ENCODE measurements at regions not wholly inside any gene's neighbourhood (a gene's known extent, or its start where the extent isn't known, plus 50 kb on each side); places are given as distances from the start of the nearest gene placed in this dataset.

DNA sequence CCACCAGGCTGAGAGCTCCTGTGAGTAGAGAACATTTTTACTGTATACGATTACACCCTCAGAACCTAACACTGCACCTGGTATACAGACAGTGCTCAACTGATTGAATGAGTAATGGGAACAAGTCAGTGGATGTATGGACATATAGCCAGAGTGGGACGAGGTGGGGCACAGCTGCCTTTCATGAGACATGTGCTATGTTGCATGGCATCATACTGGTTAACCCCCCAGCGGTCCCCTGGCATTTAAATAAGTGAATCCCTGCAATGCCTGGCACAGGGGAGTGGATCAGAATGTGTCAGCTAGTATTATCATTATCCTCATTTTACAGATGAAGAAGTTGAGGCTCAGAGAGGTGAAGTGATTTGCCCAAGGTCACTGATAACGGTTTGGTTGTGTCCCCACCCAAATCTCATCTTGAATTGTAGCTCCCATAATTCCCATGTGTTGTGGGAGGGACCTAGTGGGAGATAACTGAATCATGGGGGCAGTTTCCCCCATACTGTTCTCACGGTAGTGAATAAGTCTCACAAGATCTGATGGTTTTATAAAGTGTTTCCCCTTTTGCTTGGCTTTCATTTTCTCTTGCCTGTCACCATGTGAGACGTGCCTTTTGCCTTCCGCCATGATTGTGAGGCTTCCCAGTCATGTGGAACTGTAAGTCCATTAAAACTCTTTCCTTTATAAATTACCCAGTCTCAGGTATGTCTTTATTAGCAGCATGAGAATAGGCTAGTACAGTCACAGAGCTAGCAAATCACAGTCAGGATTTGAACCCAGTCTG is 56.0 kb upstream of the ATP2B2 start:
- Histone ChIP-seq H3K27me3 (ENCODE audit: insufficient read depth, low read length) (peaks cover 15% of the 10 kb centered on the region), H3K9me3 (ENCODE audit: insufficient read depth, low read depth, low read length) (no peaks in the 10 kb centered on the region), H3K36me3 (ENCODE audit: insufficient read depth, low read length) (no peaks in the 10 kb centered on the region), H3K27ac (ENCODE audit: low read depth, low read length) (no peak overlapping the region), H3K79me2 (ENCODE audit: insufficient read depth, low read length) (no peaks in the 10 kb centered on the region), H3K4me1 (ENCODE audit: insufficient read depth, low read length) (peaks cover 9% of the 10 kb centered on the region), H3K4me3 (ENCODE audit: insufficient read depth, low read depth, low read length) (no peak overlapping the region), H3K4me2 (ENCODE audit: low read length) (no peak overlapping the region), H3K9ac (ENCODE audit: low read length) (no peak overlapping the region), H2AFZ (ENCODE audit: low read depth, low read length) (no peak overlapping the region), H4K20me1 (ENCODE audit: insufficient read depth, low read length) (no peaks in the 10 kb centered on the region)
- no peak for TF ChIP-seq EZH2 (IDR thresholded peaks at IDR 0.05; ENCODE audit: insufficient read depth, low read length)
- TF ChIP-seq, protein P1, sequence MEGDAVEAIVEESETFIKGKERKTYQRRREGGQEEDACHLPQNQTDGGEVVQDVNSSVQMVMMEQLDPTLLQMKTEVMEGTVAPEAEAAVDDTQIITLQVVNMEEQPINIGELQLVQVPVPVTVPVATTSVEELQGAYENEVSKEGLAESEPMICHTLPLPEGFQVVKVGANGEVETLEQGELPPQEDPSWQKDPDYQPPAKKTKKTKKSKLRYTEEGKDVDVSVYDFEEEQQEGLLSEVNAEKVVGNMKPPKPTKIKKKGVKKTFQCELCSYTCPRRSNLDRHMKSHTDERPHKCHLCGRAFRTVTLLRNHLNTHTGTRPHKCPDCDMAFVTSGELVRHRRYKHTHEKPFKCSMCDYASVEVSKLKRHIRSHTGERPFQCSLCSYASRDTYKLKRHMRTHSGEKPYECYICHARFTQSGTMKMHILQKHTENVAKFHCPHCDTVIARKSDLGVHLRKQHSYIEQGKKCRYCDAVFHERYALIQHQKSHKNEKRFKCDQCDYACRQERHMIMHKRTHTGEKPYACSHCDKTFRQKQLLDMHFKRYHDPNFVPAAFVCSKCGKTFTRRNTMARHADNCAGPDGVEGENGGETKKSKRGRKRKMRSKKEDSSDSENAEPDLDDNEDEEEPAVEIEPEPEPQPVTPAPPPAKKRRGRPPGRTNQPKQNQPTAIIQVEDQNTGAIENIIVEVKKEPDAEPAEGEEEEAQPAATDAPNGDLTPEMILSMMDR (IDR thresholded peaks at IDR 0.05; ENCODE audit: insufficient read depth, low read depth, low read length), result no peak
- no peak overlapping the region for H3K27ac Mint-ChIP-seq (ENCODE audit: unreplicated experiment)
- H3K4me1 Mint-ChIP-seq (ENCODE audit: low read depth, unreplicated experiment), result peaks cover 5% of the 10 kb centered on the region
- no peak for FAIRE-seq
- no peak overlapping the region for H3K4me3 Mint-ChIP-seq (ENCODE audit: unreplicated experiment)
- no peak for DNase-seq (ENCODE audit: low read depth)
- H3K27me3 Mint-ChIP-seq (ENCODE audit: low read depth, unreplicated experiment), result peaks cover 79% of the 10 kb centered on the region
- peaks cover 4% of the 10 kb centered on the region for H3K9me3 Mint-ChIP-seq (ENCODE audit: unreplicated experiment)
- H3K36me3 Mint-ChIP-seq (ENCODE audit: low read depth, unreplicated experiment), result peaks cover 2% of the 10 kb centered on the region

DNA sequence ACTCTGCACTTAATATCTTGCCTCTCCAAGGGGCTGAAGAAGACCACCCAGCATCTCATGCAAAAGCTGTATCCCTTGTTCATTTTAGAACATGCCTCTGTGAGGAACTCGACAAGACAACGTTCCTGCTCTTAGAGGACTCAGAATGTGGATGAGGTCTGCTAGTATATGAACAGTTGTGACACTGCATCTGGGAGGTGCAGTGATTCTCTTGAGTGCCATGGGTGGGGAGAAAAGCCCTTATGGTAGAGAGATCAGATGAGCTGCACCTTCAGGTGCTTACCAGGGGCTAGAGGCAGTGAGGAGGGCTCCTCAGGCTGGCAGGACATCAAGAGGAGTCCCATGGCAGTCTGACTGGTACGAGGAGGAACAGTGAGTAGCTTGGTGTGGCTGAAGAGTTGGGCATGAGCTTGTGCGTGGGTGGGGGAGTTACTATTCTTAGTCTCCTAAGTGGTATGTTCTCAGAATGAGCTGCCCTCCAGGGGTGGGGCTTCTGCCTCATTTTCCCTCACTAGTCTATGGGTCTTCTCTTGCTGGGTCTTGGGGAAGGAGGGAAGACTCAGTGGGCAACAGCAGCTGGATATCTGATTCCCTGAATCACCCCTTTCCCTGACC is 56.7 kb upstream of the ATP2B2 start:
- Histone ChIP-seq H3K27me3 (ENCODE audit: insufficient read depth, low read length) (peaks cover 15% of the 10 kb centered on the region), H2AFZ (ENCODE audit: low read depth, low read length) (no peak overlapping the region), H3K4me3 (ENCODE audit: insufficient read depth, low read depth, low read length) (no peak overlapping the region), H3K9ac (ENCODE audit: low read length) (no peak overlapping the region), H3K4me2 (ENCODE audit: low read length) (no peak overlapping the region), H3K36me3 (ENCODE audit: insufficient read depth, low read length) (no peaks in the 10 kb centered on the region), H3K9me3 (ENCODE audit: insufficient read depth, low read depth, low read length) (no peaks in the 10 kb centered on the region), H3K27ac (ENCODE audit: low read depth, low read length) (no peak overlapping the region), H4K20me1 (ENCODE audit: insufficient read depth, low read length) (no peaks in the 10 kb centered on the region), H3K79me2 (ENCODE audit: insufficient read depth, low read length) (no peaks in the 10 kb centered on the region), H3K4me1 (ENCODE audit: insufficient read depth, low read length) (peaks cover 9% of the 10 kb centered on the region)
- FAIRE-seq (no peak), DNase-seq (ENCODE audit: low read depth) (no peak)
- Mint-ChIP-seq H3K36me3 (ENCODE audit: low read depth, unreplicated experiment) (peaks cover 2% of the 10 kb centered on the region), H3K4me1 (ENCODE audit: low read depth, unreplicated experiment) (peaks cover 5% of the 10 kb centered on the region), H3K27me3 (ENCODE audit: low read depth, unreplicated experiment) (peaks cover 86% of the 10 kb centered on the region), H3K4me3 (ENCODE audit: unreplicated experiment) (no peak overlapping the region), H3K27ac (ENCODE audit: unreplicated experiment) (peak overlapping the region; percentile 23), H3K9me3 (ENCODE audit: unreplicated experiment) (peaks cover 4% of the 10 kb centered on the region)
- TF ChIP-seq, protein P1 (IDR thresholded peaks at IDR 0.05; ENCODE audit: insufficient read depth, low read depth, low read length), result no peak
- TF ChIP-seq EZH2 (IDR thresholded peaks at IDR 0.05; ENCODE audit: insufficient read depth, low read length), result no peak

DNA sequence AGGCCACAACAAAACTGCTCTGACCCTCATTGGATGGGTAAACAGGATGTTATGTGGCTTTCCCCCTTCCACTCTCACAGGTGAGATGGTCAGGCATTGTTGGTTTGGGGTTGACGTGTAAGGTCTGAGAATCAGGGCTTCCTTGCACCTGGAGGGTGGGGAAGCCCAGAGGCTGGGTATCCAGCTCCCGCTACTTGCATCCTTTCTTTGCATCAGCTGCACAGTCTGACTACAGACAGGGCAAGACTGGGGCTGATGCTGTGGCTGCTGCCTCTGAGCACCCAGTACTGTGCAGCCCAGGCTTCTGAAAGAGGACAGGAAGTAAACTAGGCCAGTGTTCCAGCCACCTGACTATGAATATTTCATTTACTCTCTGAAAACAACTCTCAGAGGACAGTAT is 58.0 kb upstream of the ATP2B2 start:
- H3K4me3 ChIP-seq (ENCODE audit: insufficient read depth, low read depth, low read length), result no peak overlapping the region
- FAIRE-seq (no peak), DNase-seq (ENCODE audit: low read depth) (no peak)
- H3K27ac ChIP-seq (ENCODE audit: low read depth, low read length), result no peak overlapping the region
- H3K4me1 Mint-ChIP-seq (ENCODE audit: low read depth, unreplicated experiment), result no peaks in the 10 kb centered on the region
- H3K4me3 Mint-ChIP-seq (ENCODE audit: unreplicated experiment), result no peak overlapping the region
- H3K9me3 Mint-ChIP-seq (ENCODE audit: unreplicated experiment), result peaks cover 4% of the 10 kb centered on the region
- H2AFZ ChIP-seq (ENCODE audit: low read depth, low read length), result no peak overlapping the region
- H3K27me3 Mint-ChIP-seq (ENCODE audit: low read depth, unreplicated experiment), result peaks cover 82% of the 10 kb centered on the region
- no peak overlapping the region for H3K9ac ChIP-seq (ENCODE audit: low read length)
- H3K36me3 ChIP-seq (ENCODE audit: insufficient read depth, low read length), result no peaks in the 10 kb centered on the region
- no peaks in the 10 kb centered on the region for H3K79me2 ChIP-seq (ENCODE audit: insufficient read depth, low read length)
- no peaks in the 10 kb centered on the region for H3K9me3 ChIP-seq (ENCODE audit: insufficient read depth, low read depth, low read length)
- H3K36me3 Mint-ChIP-seq (ENCODE audit: low read depth, unreplicated experiment), result peaks cover 2% of the 10 kb centered on the region
- H3K27me3 ChIP-seq (ENCODE audit: insufficient read depth, low read length), result peaks cover 19% of the 10 kb centered on the region
- no peak overlapping the region for H3K27ac Mint-ChIP-seq (ENCODE audit: unreplicated experiment)
- H4K20me1 ChIP-seq (ENCODE audit: insufficient read depth, low read length), result no peaks in the 10 kb centered on the region
- H3K4me2 ChIP-seq (ENCODE audit: low read length), result no peak overlapping the region
- TF ChIP-seq EZH2 (IDR thresholded peaks at IDR 0.05; ENCODE audit: insufficient read depth, low read length), result no peak
- TF ChIP-seq, protein P1 (IDR thresholded peaks at IDR 0.05; ENCODE audit: insufficient read depth, low read depth, low read length), result no peak
- H3K4me1 ChIP-seq (ENCODE audit: insufficient read depth, low read length), result no peaks in the 10 kb centered on the region

Data from astrocyte (in vitro differentiated cells and primary cell).